Ovary (tissue), 3 donors: ENCODE measurements at regions not wholly inside any gene's neighbourhood (a gene's known extent, or its start where the extent isn't known, plus 50 kb on each side); places are given as distances from the start of the nearest gene placed in this dataset.

Experiments used
- CTCF ChIP-seq, 3 donors: fragments of 450-650 bp in 2 of 3; fragments of 200-600 bp in 1 of 3; IDR thresholded peaks; one replicate each; pipeline versions ENCODE4 v1.5.1 to v1.8.0; 2016 to 2022; ENCODE audit warnings: antibody characterized with exemption in 3 of 3, mild to moderate bottlenecking in 1 of 3
- POLR2A ChIP-seq: fragments of 450-650 bp; IDR thresholded peaks from one replicate; pipeline ENCODE4 v1.6.1; 2017; ENCODE audit warnings: antibody characterized with exemption, mild to moderate bottlenecking, moderate library complexity
- donor health status: DM: no; HTN: no; CAD: no.

- no peak for TF ChIP-seq CTCF (IDR thresholded peaks at IDR 0.05)
- no peak for TF ChIP-seq POLR2A
Measured at GRCh38 chr15:93866948-93867347, 364.4 kb upstream of the MCTP2 start.
